OCI-LY3 (cell line): ENCODE measurements at regions not wholly inside any gene's neighbourhood (a gene's known extent, or its start where the extent isn't known, plus 50 kb on each side); places are given as distances from the start of the nearest gene placed in this dataset.

Source experiments
- H2AFZ ChIP-seq: fragments of 200-600, 300-600 bp; shearing (Covaris generic); 2 replicates; pipeline ENCODE4 v1.6.0; 2014; ENCODE audit warnings: antibody characterized with exemption, low read depth, low read length
- H3K27ac ChIP-seq: fragments of 200-600, 300-600 bp; sonication (generic); 2 replicates; pipeline ENCODE4 v1.5.1; 2014; ENCODE audit warnings: mild to moderate bottlenecking, low read length, moderate library complexity, mixed read lengths
- H3K27me3 ChIP-seq: fragments of 200-600, 300-600 bp; sonication (generic); 2 replicates; pipeline ENCODE4 v1.6.1; 2014; ENCODE audit warnings: low read depth, low read length, mixed read lengths
- H3K36me3 ChIP-seq: fragments of 200-600, 300-600 bp; sonication (generic); replicated peaks from 2 replicates; pipeline ENCODE3; 2014; ENCODE audit warnings: low read depth, low read length, mixed read lengths
- H3K4me1 ChIP-seq: fragments of 300-600, 200-600 bp; sonication (generic); 2 replicates; pipeline ENCODE4 v1.6.1; 2014; ENCODE audit warnings: low read length, mixed read lengths
- H3K4me2 ChIP-seq: fragments of 200-600, 300-600 bp; sonication (generic); 2 replicates; pipeline ENCODE4 v1.6.1; 2014; ENCODE audit warnings: low read length, mixed read lengths
- H3K4me3 ChIP-seq: fragments of 300-600, 200-600 bp; sonication (generic); 2 replicates; pipeline ENCODE4 v1.5.1; 2014; ENCODE audit warnings: antibody characterized with exemption, mild to moderate bottlenecking, low read length, moderate library complexity
- H3K79me2 ChIP-seq: fragments of 300-600, 200-600 bp; shearing (Covaris generic); 2 replicates; pipeline ENCODE4 v1.6.1; 2014; ENCODE audit warnings: mild to moderate bottlenecking, low read length, mixed read lengths
- H3K9ac ChIP-seq: fragments of 300-600, 200-600 bp; shearing (Covaris generic); 2 replicates; pipeline ENCODE4 v1.6.0; 2014; ENCODE audit warnings: mild to moderate bottlenecking, low read length, moderate library complexity
- H3K9me3 ChIP-seq: fragments of 200-600, 300-600 bp; shearing (Covaris generic); 2 replicates; pipeline ENCODE4 v1.6.1; 2014; ENCODE audit warnings: low read length, mixed read lengths; ENCODE audit not compliant: insufficient read depth
- H4K20me1 ChIP-seq: fragments of 200-600, 300-600 bp; sonication (generic); 2 replicates; pipeline ENCODE4 v1.6.1; 2016; ENCODE audit warnings: low read length, mixed read lengths; ENCODE audit not compliant: insufficient read depth
- CTCF ChIP-seq: fragments of 200-600, 300-600 bp; sonication (generic); IDR thresholded peaks from 2 replicates; pipeline ENCODE4 v1.5.1; 2014; ENCODE audit warnings: antibody characterized with exemption, low read length, low read depth
- EZH2phosphoT487 ChIP-seq: fragments of 200-600 bp; shearing (Covaris generic); IDR thresholded peaks from 2 replicates; pipeline ENCODE4 v1.6.1; 2018; ENCODE audit warnings: antibody characterized with exemption, mixed run types, low read depth

- Histone ChIP-seq H2AFZ (no peak overlapping the region), H3K79me2 (no peaks in the 10 kb centered on the region), H3K4me1 (no peaks in the 10 kb centered on the region), H3K27ac (no peak overlapping the region), H4K20me1 (no peaks in the 10 kb centered on the region), H3K9me3 (no peaks in the 10 kb centered on the region), H3K36me3 (no peaks in the 10 kb centered on the region), H3K27me3 (no peaks in the 10 kb centered on the region), H3K9ac (no peak overlapping the region), H3K4me3 (no peak overlapping the region), H3K4me2 (no peak overlapping the region)
- TF ChIP-seq CTCF (no peak), EZH2phosphoT487 (no peak)
Measured at GRCh38 chr1:80807981-80808380, 992.8 kb upstream of the ADGRL2 start.

- Histone ChIP-seq H3K4me3 (no peak overlapping the region), H3K4me2 (no peak overlapping the region), H3K79me2 (no peaks in the 10 kb centered on the region), H3K36me3 (no peaks in the 10 kb centered on the region), H4K20me1 (no peaks in the 10 kb centered on the region), H3K4me1 (no peaks in the 10 kb centered on the region), H3K9ac (no peak overlapping the region), H3K27ac (no peak overlapping the region), H2AFZ (no peak overlapping the region), H3K9me3 (no peaks in the 10 kb centered on the region), H3K27me3 (no peaks in the 10 kb centered on the region)
- TF ChIP-seq EZH2phosphoT487 (no peak), CTCF (no peak)
Measured at GRCh38 chr1:80806431-80806830, 994.3 kb upstream of the ADGRL2 start.

- Histone ChIP-seq H3K27ac (no peak overlapping the region), H3K36me3 (no peaks in the 10 kb centered on the region), H2AFZ (no peak overlapping the region), H3K4me3 (no peak overlapping the region), H3K9me3 (no peaks in the 10 kb centered on the region), H3K4me1 (no peaks in the 10 kb centered on the region), H3K27me3 (no peaks in the 10 kb centered on the region), H3K4me2 (no peak overlapping the region), H3K9ac (no peak overlapping the region), H4K20me1 (no peaks in the 10 kb centered on the region), H3K79me2 (no peaks in the 10 kb centered on the region)
- TF ChIP-seq CTCF = no peak
- TF ChIP-seq EZH2phosphoT487 = no peak
Measured at GRCh38 chr1:80801695-80802094, 999.0 kb upstream of the ADGRL2 start.

GRCh38 chr1:80799457-80799856 lies 1001.3 kb upstream of the ADGRL2 start:
- Histone ChIP-seq H3K36me3 (no peaks in the 10 kb centered on the region), H2AFZ (no peak overlapping the region), H4K20me1 (no peaks in the 10 kb centered on the region), H3K27me3 (no peaks in the 10 kb centered on the region), H3K79me2 (no peaks in the 10 kb centered on the region), H3K4me3 (no peak overlapping the region), H3K4me1 (no peaks in the 10 kb centered on the region), H3K4me2 (no peak overlapping the region), H3K9ac (no peak overlapping the region), H3K9me3 (no peaks in the 10 kb centered on the region), H3K27ac (no peak overlapping the region)
- no peak for TF ChIP-seq EZH2phosphoT487
- TF ChIP-seq CTCF = no peak
